ENCODE measurements at regions not wholly inside any gene's neighbourhood (a gene's known extent, or its start where the extent isn't known, plus 50 kb on each side); places are given as distances from the start of the nearest gene placed in this dataset.

DNA sequence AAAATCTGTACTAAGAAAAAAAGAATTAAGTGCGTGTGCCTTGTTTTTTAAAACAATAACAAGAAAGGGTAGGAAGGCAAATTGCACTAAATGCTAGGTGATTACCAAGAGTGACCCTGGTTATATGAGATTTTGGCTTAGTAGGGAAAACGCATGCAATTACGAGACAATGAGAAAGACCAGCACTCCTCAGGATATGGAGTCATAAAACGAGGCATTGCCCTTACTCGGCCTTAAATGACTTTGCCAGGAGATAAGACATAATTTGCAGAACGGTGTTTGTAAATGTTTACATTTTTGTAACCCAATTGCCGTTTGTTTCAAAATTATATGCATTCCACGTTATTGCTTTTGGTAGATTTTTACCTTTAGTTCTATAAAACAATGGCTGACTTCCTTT lies 179.8 kb downstream of the RBM26 start:
- Histone ChIP-seq H3K36me3 (ENCODE audit: control insufficient read depth in 5 of 5, insufficient read depth in 5 of 5, low read length in 5 of 5) (no peaks in the 10 kb centered on the region), H3K9me3 (ENCODE audit: control insufficient read depth in 5 of 5, low read length in 5 of 5) (no peaks in the 10 kb centered on the region), H3K4me3 (ENCODE audit: low read depth in 1 of 5, low read length in 5 of 5) (no peak overlapping the region), H3K27me3 (ENCODE audit: control insufficient read depth in 5 of 5, insufficient read depth in 4 of 5, low read length in 5 of 5) (no peaks in the 10 kb centered on the region), H3K27ac (ENCODE audit: low read depth, low read length) (no peak overlapping the region), H3K4me1 (ENCODE audit: control insufficient read depth in 5 of 5, insufficient read depth in 5 of 5, low read length in 5 of 5) (no peaks in the 10 kb centered on the region), H3K9ac (ENCODE audit: low read length in 5 of 5) (no peak overlapping the region)

DNA sequence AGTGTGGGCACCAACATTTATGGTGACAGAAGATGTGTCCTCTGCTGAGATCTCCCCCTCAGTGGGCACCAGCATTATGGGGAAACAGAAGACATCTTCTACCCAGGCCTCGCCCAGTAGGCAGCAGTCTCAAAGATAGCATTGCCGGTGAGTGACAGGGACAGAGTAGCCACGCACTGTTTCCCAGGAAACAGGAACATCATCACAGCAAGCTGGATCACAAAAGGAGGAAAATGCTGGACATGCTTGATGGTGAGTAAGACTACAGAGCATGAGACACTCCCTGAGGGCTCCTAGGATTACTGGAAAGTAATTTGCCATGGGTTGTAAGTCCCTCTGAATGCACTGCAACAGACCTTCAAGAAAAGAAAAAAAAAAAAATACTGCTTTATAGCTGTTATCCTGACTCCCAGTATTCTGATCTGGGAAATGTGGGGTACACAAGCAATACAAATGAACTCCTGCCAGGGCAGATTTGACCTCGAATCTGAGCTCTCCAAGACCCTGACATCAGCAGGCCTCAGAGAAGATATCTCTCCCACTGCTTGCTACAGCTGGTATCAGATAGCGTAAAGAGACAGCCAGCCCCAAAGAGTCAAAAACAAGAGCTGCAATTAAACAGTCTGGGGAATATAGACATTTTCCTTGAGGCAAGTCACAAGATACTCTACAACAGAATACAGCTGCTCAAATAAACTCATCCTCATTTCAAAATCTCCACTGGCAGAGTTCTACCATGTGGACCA lies 180.4 kb downstream of the RBM26 start:
- Histone ChIP-seq H3K27me3 (ENCODE audit: control insufficient read depth in 5 of 5, insufficient read depth in 4 of 5, low read length in 5 of 5) (no peaks in the 10 kb centered on the region), H3K9me3 (ENCODE audit: control insufficient read depth in 5 of 5, low read length in 5 of 5) (no peaks in the 10 kb centered on the region), H3K9ac (ENCODE audit: low read length in 5 of 5) (no peak overlapping the region), H3K4me1 (ENCODE audit: control insufficient read depth in 5 of 5, insufficient read depth in 5 of 5, low read length in 5 of 5) (no peaks in the 10 kb centered on the region), H3K36me3 (ENCODE audit: control insufficient read depth in 5 of 5, insufficient read depth in 5 of 5, low read length in 5 of 5) (no peaks in the 10 kb centered on the region), H3K4me3 (ENCODE audit: low read depth in 1 of 5, low read length in 5 of 5) (no peak overlapping the region), H3K27ac (ENCODE audit: low read depth, low read length) (no peak overlapping the region)

DNA sequence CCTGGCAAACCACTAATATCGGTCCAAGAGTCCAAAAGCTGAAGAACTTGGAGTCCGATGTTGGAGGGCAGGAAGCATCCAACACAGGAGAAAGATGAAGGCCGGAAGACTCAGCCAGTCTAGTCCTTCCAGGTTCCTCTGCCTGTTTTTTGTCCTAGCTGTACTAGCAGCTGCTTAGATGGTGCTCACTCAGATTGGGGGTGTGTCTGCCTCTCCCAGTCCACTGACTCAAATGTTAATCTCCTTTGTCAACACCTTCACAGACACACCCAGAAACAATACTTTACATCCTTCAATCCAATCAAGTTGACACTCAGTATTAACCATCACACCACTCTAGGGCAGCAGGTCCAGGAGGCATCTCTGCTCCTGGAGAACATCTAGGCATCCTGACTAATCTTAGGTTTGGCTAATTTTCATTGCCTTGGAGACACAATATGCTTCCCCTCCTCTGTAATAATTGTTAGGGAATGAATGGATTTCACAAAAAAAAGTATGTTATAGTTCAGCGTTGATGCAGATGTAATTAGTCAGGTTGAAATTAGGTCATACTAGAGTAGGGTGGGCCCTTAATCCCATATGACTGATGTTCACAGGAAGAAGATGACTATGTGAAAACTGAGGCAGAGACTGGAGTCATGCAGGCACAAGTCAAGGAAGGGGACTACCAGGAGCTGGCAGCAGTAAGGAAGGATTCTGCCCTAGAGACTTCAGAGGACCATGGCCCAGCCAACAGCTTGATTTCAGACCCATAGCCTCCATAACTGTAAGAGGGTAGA lies 183.4 kb downstream of the RBM26 start:
- no peaks in the 10 kb centered on the region for H3K9me3 ChIP-seq (ENCODE audit: control insufficient read depth in 5 of 5, low read length in 5 of 5)
- H3K27me3 ChIP-seq (ENCODE audit: control insufficient read depth in 5 of 5, insufficient read depth in 4 of 5, low read length in 5 of 5), result no peaks in the 10 kb centered on the region
- H3K9ac ChIP-seq (ENCODE audit: low read length in 5 of 5), result no peak overlapping the region
- no peak overlapping the region for H3K4me3 ChIP-seq (ENCODE audit: low read depth in 1 of 5, low read length in 5 of 5)
- no peaks in the 10 kb centered on the region for H3K36me3 ChIP-seq (ENCODE audit: control insufficient read depth in 5 of 5, insufficient read depth in 5 of 5, low read length in 5 of 5)
- H3K27ac ChIP-seq (ENCODE audit: low read depth, low read length), result no peak overlapping the region
- no peaks in the 10 kb centered on the region for H3K4me1 ChIP-seq (ENCODE audit: control insufficient read depth in 5 of 5, insufficient read depth in 5 of 5, low read length in 5 of 5)

DNA sequence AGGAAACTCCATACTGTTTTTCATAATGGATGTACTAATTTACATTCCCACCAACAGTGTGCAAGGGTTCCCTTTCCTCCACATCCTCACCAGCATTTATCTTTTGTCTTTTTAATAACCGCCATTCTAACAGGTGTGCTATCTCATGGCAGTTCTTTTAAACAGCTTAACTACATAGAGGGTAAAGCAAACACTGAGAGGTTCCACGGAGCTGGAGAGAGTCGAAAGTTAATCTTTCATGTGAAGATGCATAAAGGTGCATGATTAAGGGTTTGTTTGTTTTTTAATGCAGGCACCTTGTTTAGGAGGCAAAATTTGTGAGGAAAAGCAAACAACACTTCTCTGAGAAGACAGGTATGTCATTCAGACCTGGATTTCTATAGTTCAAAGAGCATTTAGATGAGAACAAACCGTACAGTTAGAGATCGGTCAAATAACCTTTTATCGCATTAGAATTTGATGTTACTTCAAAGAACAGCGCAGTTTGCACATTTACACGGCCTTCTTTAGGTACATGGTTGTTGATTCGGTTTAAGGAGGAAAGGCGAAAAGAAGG lies 193.9 kb downstream of the RBM26 start:
- no peak overlapping the region for H3K27ac ChIP-seq (ENCODE audit: low read depth, low read length)
- no peak overlapping the region for H3K4me3 ChIP-seq (ENCODE audit: low read depth in 1 of 5, low read length in 5 of 5)
- H3K36me3 ChIP-seq (ENCODE audit: control insufficient read depth in 5 of 5, insufficient read depth in 5 of 5, low read length in 5 of 5), result no peaks in the 10 kb centered on the region
- H3K27me3 ChIP-seq (ENCODE audit: control insufficient read depth in 5 of 5, insufficient read depth in 4 of 5, low read length in 5 of 5), result no peaks in the 10 kb centered on the region
- no peaks in the 10 kb centered on the region for H3K9me3 ChIP-seq (ENCODE audit: control insufficient read depth in 5 of 5, low read length in 5 of 5)
- no peak overlapping the region for H3K9ac ChIP-seq (ENCODE audit: low read length in 5 of 5)
- no peaks in the 10 kb centered on the region for H3K4me1 ChIP-seq (ENCODE audit: control insufficient read depth in 5 of 5, insufficient read depth in 5 of 5, low read length in 5 of 5)

DNA sequence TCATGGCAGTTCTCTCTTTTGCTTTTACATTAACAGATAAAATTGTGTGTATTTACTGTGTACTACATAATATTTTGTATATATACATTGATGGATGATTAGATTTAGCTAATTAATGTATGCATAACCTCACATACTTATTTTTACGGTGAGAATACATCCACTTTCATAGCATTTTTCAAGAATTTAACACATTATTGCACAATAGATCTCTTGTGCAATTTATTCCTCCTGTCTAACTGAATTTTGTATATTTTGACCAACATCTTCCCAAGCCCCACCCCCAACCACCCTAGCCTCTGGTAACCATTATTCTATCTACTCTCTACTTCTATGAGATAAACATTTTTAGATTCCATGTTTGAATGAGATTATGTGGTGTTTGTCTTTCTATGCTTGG lies 194.7 kb downstream of the RBM26 start:
- no peak overlapping the region for H3K27ac ChIP-seq (ENCODE audit: low read depth, low read length)
- H3K4me1 ChIP-seq (ENCODE audit: control insufficient read depth in 5 of 5, insufficient read depth in 5 of 5, low read length in 5 of 5), result no peaks in the 10 kb centered on the region
- no peaks in the 10 kb centered on the region for H3K36me3 ChIP-seq (ENCODE audit: control insufficient read depth in 5 of 5, insufficient read depth in 5 of 5, low read length in 5 of 5)
- H3K4me3 ChIP-seq (ENCODE audit: low read depth in 1 of 5, low read length in 5 of 5), result no peak overlapping the region
- H3K27me3 ChIP-seq (ENCODE audit: control insufficient read depth in 5 of 5, insufficient read depth in 4 of 5, low read length in 5 of 5), result no peaks in the 10 kb centered on the region
- no peak overlapping the region for H3K9ac ChIP-seq (ENCODE audit: low read length in 5 of 5)
- no peaks in the 10 kb centered on the region for H3K9me3 ChIP-seq (ENCODE audit: control insufficient read depth in 5 of 5, low read length in 5 of 5)

DNA sequence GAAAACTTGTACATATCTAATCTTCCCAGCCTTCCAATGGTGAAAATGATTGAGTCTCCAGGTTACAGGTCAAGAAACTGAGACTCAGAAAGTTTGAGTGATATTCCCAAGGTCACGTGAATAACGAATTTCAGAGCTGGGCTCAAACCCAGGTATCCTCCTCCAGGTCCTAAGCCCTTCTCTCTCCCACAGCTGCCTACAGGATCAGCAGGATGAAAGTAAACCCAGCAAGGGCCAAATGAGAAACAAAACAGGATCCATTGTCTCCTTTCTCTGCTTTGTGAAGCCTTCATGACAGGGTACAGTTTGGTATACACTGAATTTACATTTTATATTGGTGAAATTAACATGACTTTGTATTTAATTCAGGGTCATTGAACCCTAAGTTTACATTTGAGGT lies 208.1 kb downstream of the RBM26 start:
- H3K9ac ChIP-seq (ENCODE audit: low read length in 5 of 5), result no peak overlapping the region
- no peaks in the 10 kb centered on the region for H3K27me3 ChIP-seq (ENCODE audit: control insufficient read depth in 5 of 5, insufficient read depth in 4 of 5, low read length in 5 of 5)
- no peaks in the 10 kb centered on the region for H3K36me3 ChIP-seq (ENCODE audit: control insufficient read depth in 5 of 5, insufficient read depth in 5 of 5, low read length in 5 of 5)
- no peaks in the 10 kb centered on the region for H3K9me3 ChIP-seq (ENCODE audit: control insufficient read depth in 5 of 5, low read length in 5 of 5)
- no peak overlapping the region for H3K4me3 ChIP-seq (ENCODE audit: low read depth in 1 of 5, low read length in 5 of 5)
- no peak overlapping the region for H3K27ac ChIP-seq (ENCODE audit: low read depth, low read length)
- H3K4me1 ChIP-seq (ENCODE audit: control insufficient read depth in 5 of 5, insufficient read depth in 5 of 5, low read length in 5 of 5), result no peaks in the 10 kb centered on the region

DNA sequence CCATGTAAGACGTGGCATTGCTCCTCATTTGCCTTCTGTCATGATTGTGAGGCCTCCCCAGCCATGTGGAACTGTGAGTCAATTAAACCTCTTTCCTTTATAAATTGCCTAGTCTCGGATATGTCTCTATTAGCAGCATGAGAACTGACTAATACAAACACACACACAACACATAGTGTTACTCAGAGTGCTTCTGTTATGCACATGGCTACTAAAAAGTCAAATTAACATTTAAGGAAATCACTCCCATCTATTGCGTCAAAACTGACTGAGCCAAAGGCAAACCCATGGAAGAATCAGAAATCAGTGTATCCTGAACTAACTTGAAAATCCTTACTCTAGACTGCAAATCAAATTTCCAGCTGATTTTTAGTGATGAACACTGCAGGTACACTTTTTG lies 209.2 kb downstream of the RBM26 start:
- Histone ChIP-seq H3K27me3 (ENCODE audit: control insufficient read depth in 5 of 5, insufficient read depth in 4 of 5, low read length in 5 of 5) (no peaks in the 10 kb centered on the region), H3K4me3 (ENCODE audit: low read depth in 1 of 5, low read length in 5 of 5) (no peak overlapping the region), H3K36me3 (ENCODE audit: control insufficient read depth in 5 of 5, insufficient read depth in 5 of 5, low read length in 5 of 5) (no peaks in the 10 kb centered on the region)

DNA sequence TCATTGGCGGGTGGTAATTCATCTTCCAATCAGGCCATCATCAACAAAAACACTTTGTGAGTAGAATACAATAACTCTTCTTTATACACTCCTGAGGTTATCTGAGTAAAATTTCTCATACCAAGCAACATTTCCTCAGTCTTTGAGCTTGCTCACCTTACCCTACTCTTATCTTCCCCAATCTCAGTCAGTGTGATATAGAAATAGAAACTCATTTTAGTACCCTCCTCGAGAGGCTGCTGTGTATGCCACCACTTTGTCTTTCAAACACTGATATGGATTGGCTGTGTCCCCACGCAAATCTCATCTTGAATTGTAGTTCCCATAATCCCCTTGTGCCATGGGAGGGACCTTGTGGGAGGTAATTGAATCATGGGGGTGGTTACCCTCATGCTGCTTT lies 209.7 kb downstream of the RBM26 start:
- no peak overlapping the region for H3K9ac ChIP-seq (ENCODE audit: low read length in 5 of 5)
- no peak overlapping the region for H3K27ac ChIP-seq (ENCODE audit: low read depth, low read length)
- H3K9me3 ChIP-seq (ENCODE audit: control insufficient read depth in 5 of 5, low read length in 5 of 5), result no peaks in the 10 kb centered on the region
- no peaks in the 10 kb centered on the region for H3K27me3 ChIP-seq (ENCODE audit: control insufficient read depth in 5 of 5, insufficient read depth in 4 of 5, low read length in 5 of 5)
- no peaks in the 10 kb centered on the region for H3K4me1 ChIP-seq (ENCODE audit: control insufficient read depth in 5 of 5, insufficient read depth in 5 of 5, low read length in 5 of 5)
- no peaks in the 10 kb centered on the region for H3K36me3 ChIP-seq (ENCODE audit: control insufficient read depth in 5 of 5, insufficient read depth in 5 of 5, low read length in 5 of 5)
- no peak overlapping the region for H3K4me3 ChIP-seq (ENCODE audit: low read depth in 1 of 5, low read length in 5 of 5)

More for the DNA sequence above, 209.2 kb downstream of the RBM26 start:
- H3K4me1 ChIP-seq (ENCODE audit: control insufficient read depth in 5 of 5, insufficient read depth in 5 of 5, low read length in 5 of 5), result no peaks in the 10 kb centered on the region
- H3K9ac ChIP-seq (ENCODE audit: low read length in 5 of 5), result no peak overlapping the region
- no peaks in the 10 kb centered on the region for H3K9me3 ChIP-seq (ENCODE audit: control insufficient read depth in 5 of 5, low read length in 5 of 5)
- H3K27ac ChIP-seq (ENCODE audit: low read depth, low read length), result no peak overlapping the region

DNA sequence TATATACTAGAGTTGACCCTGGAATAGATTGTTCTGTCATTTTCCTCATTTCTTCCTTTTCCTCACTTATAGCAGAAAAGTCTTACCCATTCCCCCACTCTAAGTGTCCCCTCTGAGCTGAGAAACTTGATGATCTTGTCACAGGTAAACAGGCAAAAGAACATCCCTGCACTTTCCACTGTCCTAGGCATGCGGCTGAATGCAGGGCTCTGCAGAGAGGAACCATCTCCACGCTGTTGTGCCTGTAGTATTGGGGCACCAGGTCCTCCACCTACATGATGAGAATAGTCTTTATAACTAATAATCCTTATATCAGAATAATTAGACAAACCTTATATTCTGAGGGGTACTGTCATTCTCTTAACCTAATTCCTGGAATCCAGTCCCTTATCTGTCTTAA lies 211.3 kb downstream of the RBM26 start:
- Histone ChIP-seq H3K27me3 (ENCODE audit: control insufficient read depth in 5 of 5, insufficient read depth in 4 of 5, low read length in 5 of 5) (no peaks in the 10 kb centered on the region), H3K36me3 (ENCODE audit: control insufficient read depth in 5 of 5, insufficient read depth in 5 of 5, low read length in 5 of 5) (no peaks in the 10 kb centered on the region), H3K27ac (ENCODE audit: low read depth, low read length) (no peak overlapping the region), H3K4me1 (ENCODE audit: control insufficient read depth in 5 of 5, insufficient read depth in 5 of 5, low read length in 5 of 5) (no peaks in the 10 kb centered on the region), H3K9me3 (ENCODE audit: control insufficient read depth in 5 of 5, low read length in 5 of 5) (no peaks in the 10 kb centered on the region), H3K9ac (ENCODE audit: low read length in 5 of 5) (no peak overlapping the region), H3K4me3 (ENCODE audit: low read depth in 1 of 5, low read length in 5 of 5) (no peak overlapping the region)

DNA sequence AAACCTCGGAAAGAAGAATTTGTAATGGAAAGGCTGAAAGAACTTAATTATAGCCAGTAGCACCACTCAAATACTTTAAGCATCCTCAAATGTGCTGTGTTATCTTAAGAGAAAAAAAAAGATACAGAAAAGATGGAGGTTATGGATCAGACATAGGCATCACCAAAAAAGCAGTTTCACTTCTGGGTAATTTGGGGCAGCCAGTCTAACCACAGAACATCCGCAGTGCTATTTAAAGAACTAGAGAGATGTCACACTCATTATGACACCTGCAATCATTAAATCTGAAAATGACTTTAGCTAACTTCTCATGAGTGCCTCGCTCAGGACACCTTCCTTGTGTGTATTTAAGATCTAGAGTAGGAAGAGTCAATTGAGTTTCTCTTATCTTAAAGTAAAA lies 211.8 kb downstream of the RBM26 start:
- H3K9me3 ChIP-seq (ENCODE audit: control insufficient read depth in 5 of 5, low read length in 5 of 5), result no peaks in the 10 kb centered on the region
- no peak overlapping the region for H3K27ac ChIP-seq (ENCODE audit: low read depth, low read length)
- no peaks in the 10 kb centered on the region for H3K4me1 ChIP-seq (ENCODE audit: control insufficient read depth in 5 of 5, insufficient read depth in 5 of 5, low read length in 5 of 5)
- H3K36me3 ChIP-seq (ENCODE audit: control insufficient read depth in 5 of 5, insufficient read depth in 5 of 5, low read length in 5 of 5), result no peaks in the 10 kb centered on the region
- no peaks in the 10 kb centered on the region for H3K27me3 ChIP-seq (ENCODE audit: control insufficient read depth in 5 of 5, insufficient read depth in 4 of 5, low read length in 5 of 5)
- no peak overlapping the region for H3K9ac ChIP-seq (ENCODE audit: low read length in 5 of 5)
- no peak overlapping the region for H3K4me3 ChIP-seq (ENCODE audit: low read depth in 1 of 5, low read length in 5 of 5)
